ENCODE measurements at regions not wholly inside any gene's neighbourhood (a gene's known extent, or its start where the extent isn't known, plus 50 kb on each side); places are given as distances from the start of the nearest gene placed in this dataset.

DNA sequence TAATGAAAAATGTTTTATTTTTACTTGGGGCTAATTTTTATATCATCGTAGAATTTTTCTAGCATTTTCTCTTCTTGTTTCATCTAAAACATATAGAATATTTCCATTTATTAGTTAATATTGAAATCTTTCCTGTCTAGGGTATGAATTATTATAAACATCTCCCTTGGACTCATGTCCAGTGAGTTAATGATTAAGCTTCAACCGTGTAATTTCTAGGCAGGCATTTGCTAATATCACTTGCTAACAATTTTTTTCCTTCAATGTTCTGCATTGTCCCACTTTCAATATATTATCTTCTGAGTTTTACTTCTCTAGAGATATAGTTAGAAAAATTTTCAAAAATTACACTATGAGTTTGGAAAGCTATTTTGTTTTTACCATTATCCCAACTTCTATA is 1371.6 kb upstream of the EPHA6 start:
- no peak for TF ChIP-seq CTCF (IDR thresholded peaks at IDR 0.05; ENCODE audit: insufficient read depth, low read length, poor library complexity, severe bottlenecking)
- TF ChIP-seq EZH2phosphoT487 (conservative IDR thresholded peaks at IDR 0.05; ENCODE audit: low read length) = no peak
